GM19438 (cell line): ENCODE measurements at regions not wholly inside any gene's neighbourhood (a gene's known extent, or its start where the extent isn't known, plus 50 kb on each side); places are given as distances from the start of the nearest gene placed in this dataset.

Experiments used
- ATAC-seq: cut with Tn5 transposase; IDR thresholded peaks from one replicate; pipeline ENCODE4 v1.9.1; 2021; ENCODE audit warnings: low read depth; ENCODE audit not compliant: unreplicated experiment

GRCh38 chr11:88405853-88406252, 68.3 kb upstream of the CTSC start:
- no peak for ATAC-seq

- ATAC-seq = no peak
These were observed 67.6 kb upstream of the CTSC start for GRCh38 chr11:88404932-88405710.

- no peak for ATAC-seq
These were observed 66.9 kb upstream of the CTSC start for GRCh38 chr11:88404391-88404790.

- no peak for ATAC-seq
These were observed 65.2 kb upstream of the CTSC start for GRCh38 chr11:88402784-88403183.

GRCh38 chr11:88402192-88402715, 64.7 kb upstream of the CTSC start:
- ATAC-seq = no peak

GRCh38 chr11:88398791-88399570, 61.4 kb upstream of the CTSC start:
- ATAC-seq = no peak

GRCh38 chr11:88398372-88398771, 60.8 kb upstream of the CTSC start:
- no peak for ATAC-seq

DNA sequence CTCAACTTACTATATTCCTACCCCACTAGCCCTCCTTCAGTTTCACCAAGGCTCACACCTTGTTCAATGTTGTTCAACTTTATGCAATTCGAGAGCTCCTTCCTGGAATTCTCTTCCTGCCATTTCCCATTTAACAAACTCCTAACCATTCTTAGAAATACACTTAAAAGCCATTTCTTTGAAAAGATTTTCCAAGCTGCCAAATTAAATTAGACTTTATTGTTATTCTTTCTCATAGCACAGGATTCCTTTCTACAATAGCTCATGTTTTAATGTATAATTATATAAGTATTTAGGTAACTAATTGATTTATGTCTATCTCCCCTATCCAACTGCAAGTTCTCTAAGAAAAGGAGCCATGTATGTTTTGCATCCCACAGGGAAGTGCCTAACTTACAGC, 52.7 kb upstream of the CTSC start:
- ATAC-seq = no peak

DNA sequence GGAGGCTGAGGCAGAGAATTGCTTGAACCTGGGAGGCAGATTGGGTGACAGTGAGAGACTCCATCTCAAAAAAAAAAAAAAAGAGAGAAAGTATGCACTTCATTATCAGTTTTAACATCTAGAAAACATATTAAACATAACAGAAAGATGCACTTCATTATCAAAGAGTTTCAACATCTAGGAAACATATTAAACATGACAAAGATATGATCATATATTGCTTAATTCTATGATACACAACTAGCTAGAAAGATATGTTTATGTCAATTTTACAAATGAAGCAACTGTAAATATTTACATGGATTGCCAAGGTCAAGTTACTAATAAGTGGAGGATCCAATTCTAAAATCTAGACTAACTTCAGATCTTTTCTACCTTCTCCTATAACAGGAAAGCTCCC, 50.4 kb upstream of the CTSC start:
- no peak for ATAC-seq
